ENCODE measurements at regions not wholly inside any gene's neighbourhood (a gene's known extent, or its start where the extent isn't known, plus 50 kb on each side); places are given as distances from the start of the nearest gene placed in this dataset.

- in situ Hi-C loops (cut with HindIII; ENCODE audit: low sequenced_read_pairs) = no loop called here
- no peak for DNase-seq (ENCODE audit: low read depth, low spot score)
- no peak for TF ChIP-seq CTCF (IDR thresholded peaks at IDR 0.05; ENCODE audit: low read depth, low read length)
Observed at GRCh38 chr22:22432937-22433336, 75.6 kb downstream of the ZNF280B start.

GRCh38 chr22:22433770-22434169 is 74.8 kb downstream of the ZNF280B start:
- no peak for TF ChIP-seq CTCF (IDR thresholded peaks at IDR 0.05; ENCODE audit: low read depth, low read length)
- in situ Hi-C loops (cut with HindIII; ENCODE audit: low sequenced_read_pairs) = no loop called here
- no peak overlapping the region for H3K4me3 ChIP-seq (ENCODE audit: low read depth, low read length)
- no peak for DNase-seq (ENCODE audit: low read depth, low spot score)

More at GRCh38 chr22:22432937-22433336, 75.6 kb downstream of the ZNF280B start:
- H3K4me3 ChIP-seq (ENCODE audit: low read depth, low read length) = no peak overlapping the region
